GM21825 (cell line): ENCODE measurements at regions not wholly inside any gene's neighbourhood (a gene's known extent, or its start where the extent isn't known, plus 50 kb on each side); places are given as distances from the start of the nearest gene placed in this dataset.
"Not testable (repeated sequence)": the region's sequence is repeated elsewhere in the genome, so short reads cannot be mapped to it uniquely, and the experiment has no call there.

Experiments
- ATAC-seq: cut with Tn5 transposase; IDR thresholded peaks from one replicate; pipeline ENCODE4 v1.9.1; 2021; ENCODE audit warnings: mild to moderate bottlenecking, moderate library complexity; ENCODE audit not compliant: unreplicated experiment

GRCh38 chr9:30944225-30944569 lies 1440.2 kb upstream of the ACO1 start:
- no peak for ATAC-seq

DNA sequence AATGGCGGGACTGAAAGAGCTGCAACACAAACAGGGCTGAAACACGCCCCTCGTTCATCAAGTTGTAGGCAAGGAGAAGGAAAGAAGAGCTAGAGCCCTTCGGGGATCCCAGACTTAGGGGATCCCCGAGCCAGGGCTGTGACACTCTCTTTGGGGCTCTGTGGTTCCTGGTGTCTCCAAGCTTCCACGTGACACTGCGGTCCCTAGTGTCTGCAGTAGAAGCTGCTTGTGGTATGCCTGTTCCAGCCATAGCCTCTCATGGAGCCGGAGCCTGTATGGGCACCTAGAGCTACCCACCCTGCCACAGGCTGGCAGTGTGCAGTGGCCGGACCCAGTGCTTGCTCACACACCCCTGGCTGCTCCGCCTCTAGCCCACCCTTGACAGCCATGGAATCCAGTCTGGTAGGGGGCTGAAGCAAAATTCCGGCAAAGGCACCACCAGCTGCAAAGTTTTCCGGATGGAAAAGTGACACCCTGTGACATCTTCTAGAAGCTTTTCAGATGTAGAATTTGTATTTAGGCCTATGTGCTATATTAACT lies 1439.6 kb upstream of the ACO1 start:
- no peak for ATAC-seq

GRCh38 chr9:30964332-30964731 lies 1420.1 kb upstream of the ACO1 start:
- ATAC-seq = no peak

- no peak for ATAC-seq
These were observed 1417.0 kb upstream of the ACO1 start for GRCh38 chr9:30967476-30967875.

- no peak for ATAC-seq
These were observed 1414.3 kb upstream of the ACO1 start for GRCh38 chr9:30970186-30970585.

- no peak for ATAC-seq
These were observed 1413.6 kb upstream of the ACO1 start for GRCh38 chr9:30970812-30971211.

- no peak for ATAC-seq
These were observed 1411.8 kb upstream of the ACO1 start for GRCh38 chr9:30972654-30973053.

DNA sequence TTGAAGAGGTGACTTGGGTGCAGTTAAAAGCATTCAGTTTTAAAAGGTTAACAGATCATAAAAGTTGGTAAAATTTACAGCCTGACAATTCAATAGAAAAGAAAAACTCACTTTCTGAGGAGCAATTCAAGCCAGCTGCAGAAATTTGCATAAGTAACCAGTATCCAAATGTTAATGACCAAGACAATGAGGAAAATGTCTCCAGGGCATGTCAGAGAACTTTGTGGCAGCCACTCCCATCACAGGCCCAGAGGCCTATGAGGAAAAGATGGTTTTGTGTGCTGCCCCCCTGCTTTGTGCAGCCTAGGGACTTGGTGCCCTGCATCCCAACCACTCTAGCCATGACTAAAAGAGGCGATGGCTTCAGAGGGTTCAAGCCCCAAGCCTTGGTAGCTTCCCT lies 1406.5 kb upstream of the ACO1 start:
- ATAC-seq = no peak

GRCh38 chr9:30982301-30982700 lies 1402.1 kb upstream of the ACO1 start:
- ATAC-seq = no peak

DNA sequence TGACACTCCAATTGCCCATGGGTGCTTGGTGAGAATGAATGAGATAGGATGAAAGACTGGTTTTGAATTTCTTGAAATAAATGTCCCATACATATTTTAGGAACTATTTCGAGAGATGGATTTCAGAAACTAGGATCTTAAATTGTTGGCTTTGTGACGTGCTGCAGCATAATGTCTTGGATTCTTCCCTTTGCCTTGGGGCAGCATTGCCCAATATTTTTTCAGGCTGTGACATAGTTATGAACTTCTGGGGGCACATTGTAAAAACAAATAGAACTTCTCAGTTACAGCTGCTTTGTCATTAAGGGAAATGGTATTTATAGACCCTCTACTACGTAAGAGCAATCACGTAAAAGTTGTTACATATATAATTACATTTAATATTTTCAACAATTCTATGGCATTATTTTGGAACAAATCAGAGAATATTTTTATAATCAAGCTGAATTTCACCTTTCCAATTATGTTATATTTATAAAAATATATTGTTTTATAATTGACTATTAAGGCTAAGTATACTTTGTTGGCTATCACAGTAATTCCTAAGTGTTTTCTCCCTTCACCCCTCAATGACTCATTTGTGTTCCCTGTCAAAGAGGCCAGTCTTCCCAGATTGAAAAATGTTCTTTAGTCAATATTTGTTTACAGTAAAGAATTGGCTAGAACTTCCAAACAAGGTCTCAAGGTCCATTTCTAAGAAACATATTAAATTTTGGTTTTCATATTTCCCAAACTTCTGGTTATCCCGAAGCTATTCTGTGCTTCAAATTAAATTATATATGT lies 1388.3 kb upstream of the ACO1 start:
- ATAC-seq = no peak

DNA sequence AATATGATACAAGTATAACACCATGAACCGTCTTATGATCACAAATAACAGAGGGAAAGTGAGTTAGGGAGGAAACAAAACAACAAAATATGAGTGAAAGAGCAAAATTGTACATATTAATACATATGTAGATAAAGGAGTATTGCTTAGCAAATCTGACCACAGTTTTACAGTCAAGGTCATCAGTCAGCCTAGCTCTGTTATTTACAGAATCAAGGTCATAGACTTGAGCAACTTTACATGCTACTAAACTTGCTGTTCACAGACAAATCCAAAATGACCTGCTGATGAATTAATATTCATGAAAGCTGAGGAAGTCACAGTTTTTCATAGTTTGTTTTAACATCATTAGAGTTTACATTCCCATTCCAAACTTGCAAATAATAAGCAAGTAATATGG lies 1387.7 kb upstream of the ACO1 start:
- ATAC-seq = no peak

- ATAC-seq = no peak
These were observed 1387.2 kb upstream of the ACO1 start for GRCh38 chr9:30997291-30997690.

DNA sequence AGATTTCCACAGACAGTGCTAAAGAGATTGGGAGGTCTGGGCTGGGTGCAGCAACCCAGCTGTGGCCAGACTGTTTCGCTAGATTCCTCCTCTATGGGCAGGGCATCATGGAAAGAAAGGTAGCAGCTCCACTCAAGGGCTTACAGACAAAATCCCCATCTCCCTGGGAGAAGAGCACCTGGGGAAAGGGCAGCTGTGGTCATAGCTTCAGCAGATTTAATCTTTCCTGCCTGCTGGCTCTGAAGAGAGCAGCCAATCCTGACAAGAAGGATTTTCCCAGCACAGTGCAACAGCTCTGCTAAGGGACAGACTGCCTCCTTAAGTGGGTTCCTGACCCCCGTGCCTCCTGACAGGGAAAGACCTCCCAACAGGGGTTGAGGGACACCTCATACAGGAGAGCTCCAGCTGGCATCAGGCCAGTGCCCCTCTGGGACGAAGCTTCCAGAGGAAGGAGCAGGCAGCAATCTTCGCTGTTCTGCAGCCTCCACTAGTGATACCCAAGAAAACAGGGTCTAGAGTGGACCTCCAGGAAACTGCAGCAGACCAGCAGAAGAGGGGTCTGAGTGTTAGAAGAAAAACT lies 1379.3 kb upstream of the ACO1 start:
- ATAC-seq = no peak

- ATAC-seq = no peak
These were observed 1371.1 kb upstream of the ACO1 start for GRCh38 chr9:31013371-31013770.

- ATAC-seq = no peak
These were observed 1360.6 kb upstream of the ACO1 start for GRCh38 chr9:31023847-31024246.

GRCh38 chr9:31027678-31028077 lies 1356.8 kb upstream of the ACO1 start:
- no peak for ATAC-seq

DNA sequence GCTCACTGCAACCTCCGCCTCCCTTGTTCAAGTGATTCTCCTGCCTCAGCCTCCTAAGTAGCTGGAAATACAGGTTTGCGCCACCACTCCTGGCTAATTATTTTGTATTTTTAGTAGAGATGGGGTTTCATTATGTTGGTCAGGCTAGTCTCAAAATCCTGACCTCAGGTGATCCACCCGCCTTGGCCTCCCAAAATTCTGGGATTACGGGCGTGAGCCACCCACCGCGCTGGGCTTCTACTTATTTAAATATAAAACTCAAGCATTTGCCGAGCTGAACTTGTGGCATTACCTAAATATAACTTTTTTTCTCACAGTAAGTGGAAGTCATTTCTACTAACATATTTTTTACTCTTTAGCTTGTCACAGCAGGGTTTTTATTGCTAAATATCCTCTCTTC lies 1356.3 kb upstream of the ACO1 start:
- no peak for ATAC-seq

DNA sequence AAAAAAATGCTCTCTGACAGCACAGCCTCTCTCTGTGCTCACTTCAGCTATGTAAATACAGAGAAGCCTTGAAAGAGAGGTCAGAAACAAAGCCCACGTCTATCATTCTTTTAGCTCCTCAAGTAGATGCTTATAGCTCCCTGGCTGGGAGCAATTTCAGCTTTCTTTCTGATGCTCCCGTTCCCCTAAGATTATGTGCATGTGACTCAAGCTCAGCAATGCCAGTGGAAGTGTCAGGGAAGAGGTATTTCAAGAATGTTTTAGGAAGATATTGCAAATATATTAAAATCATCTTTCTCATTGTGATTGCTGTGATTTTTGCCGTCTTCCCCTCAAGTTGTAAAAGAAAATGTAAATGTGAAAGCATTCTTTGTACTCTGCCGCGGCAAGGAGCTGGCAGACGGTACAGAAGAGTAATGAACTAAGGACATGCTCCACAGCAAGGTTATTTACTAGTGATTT lies 1353.7 kb upstream of the ACO1 start:
- ATAC-seq = no peak

- ATAC-seq = no peak
These were observed 1352.2 kb upstream of the ACO1 start for GRCh38 chr9:31032206-31032605.

DNA sequence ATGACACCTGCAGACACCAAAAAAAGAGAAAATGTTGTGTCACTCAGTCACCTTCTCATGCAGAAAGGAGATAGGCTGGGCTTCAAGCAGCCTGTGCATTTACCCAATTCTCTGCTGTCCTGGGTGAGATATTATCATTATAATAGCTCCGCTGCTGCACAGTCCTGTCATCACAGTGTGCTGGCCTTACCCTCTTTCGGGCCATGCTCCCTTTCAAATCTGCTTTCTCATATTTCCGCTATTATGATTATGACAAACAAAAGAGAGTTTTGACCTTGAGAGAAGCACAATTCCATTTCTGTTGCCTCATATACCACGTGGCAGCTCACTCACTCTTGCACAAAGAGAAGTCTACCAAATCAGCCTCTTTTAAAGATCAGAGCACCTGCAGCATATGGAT lies 1350.1 kb upstream of the ACO1 start:
- no peak for ATAC-seq

DNA sequence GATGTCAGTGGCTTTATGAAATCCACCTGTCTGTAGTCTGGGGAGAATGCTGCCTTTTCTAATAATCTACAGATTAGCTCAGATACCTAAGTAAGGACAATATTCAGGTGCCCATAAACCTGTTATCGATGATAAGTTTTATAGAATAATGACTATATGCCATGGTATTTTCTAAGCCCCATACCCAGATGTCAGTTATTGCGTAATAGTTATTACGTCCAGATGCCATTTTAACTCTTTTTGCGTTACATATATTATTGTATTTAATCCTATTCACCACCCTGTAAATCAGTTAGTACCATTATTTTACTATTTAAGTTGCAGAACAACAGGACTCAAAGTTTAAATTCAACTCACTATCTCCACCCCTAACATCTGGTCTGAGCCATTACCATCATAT lies 1343.9 kb upstream of the ACO1 start:
- ATAC-seq = no peak

GRCh38 chr9:31045810-31046209 lies 1338.6 kb upstream of the ACO1 start:
- ATAC-seq = no peak

GRCh38 chr9:31061592-31061991 lies 1322.9 kb upstream of the ACO1 start:
- not testable (repeated sequence) for ATAC-seq
